GM12891 (cell line): ENCODE measurements at regions not wholly inside any gene's neighbourhood (a gene's known extent, or its start where the extent isn't known, plus 50 kb on each side); places are given as distances from the start of the nearest gene placed in this dataset.

Experiments
- PAX5 ChIP-seq: IDR thresholded peaks from 2 replicates; pipeline ENCODE4 v1.6.1; 2011; ENCODE audit warnings: low read length, moderate library complexity, mild to moderate bottlenecking; ENCODE audit not compliant: insufficient read depth, severe bottlenecking
- POLR2A ChIP-seq: IDR thresholded peaks from 2 replicates; pipeline ENCODE4 v1.6.1; 2011; ENCODE audit warnings: low read depth, low read length, control low read depth
- POLR2AphosphoS5 ChIP-seq: IDR thresholded peaks from 2 replicates; pipeline ENCODE4 v1.6.1; 2011; ENCODE audit warnings: low read depth, low read length, control low read depth
- POU2F2 ChIP-seq: IDR thresholded peaks from 2 replicates; pipeline ENCODE4 v1.6.1; 2011; ENCODE audit warnings: low read depth, mild to moderate bottlenecking, control low read depth, low read length, moderate library complexity
- SPI1 ChIP-seq: IDR thresholded peaks from 2 replicates; pipeline ENCODE4 v1.6.1; 2011; ENCODE audit warnings: low read depth, low read length, control low read depth
- TAF1 ChIP-seq: IDR thresholded peaks from 2 replicates; pipeline ENCODE4 v1.6.1; 2011; ENCODE audit warnings: low read depth, low read length, control low read depth

DNA sequence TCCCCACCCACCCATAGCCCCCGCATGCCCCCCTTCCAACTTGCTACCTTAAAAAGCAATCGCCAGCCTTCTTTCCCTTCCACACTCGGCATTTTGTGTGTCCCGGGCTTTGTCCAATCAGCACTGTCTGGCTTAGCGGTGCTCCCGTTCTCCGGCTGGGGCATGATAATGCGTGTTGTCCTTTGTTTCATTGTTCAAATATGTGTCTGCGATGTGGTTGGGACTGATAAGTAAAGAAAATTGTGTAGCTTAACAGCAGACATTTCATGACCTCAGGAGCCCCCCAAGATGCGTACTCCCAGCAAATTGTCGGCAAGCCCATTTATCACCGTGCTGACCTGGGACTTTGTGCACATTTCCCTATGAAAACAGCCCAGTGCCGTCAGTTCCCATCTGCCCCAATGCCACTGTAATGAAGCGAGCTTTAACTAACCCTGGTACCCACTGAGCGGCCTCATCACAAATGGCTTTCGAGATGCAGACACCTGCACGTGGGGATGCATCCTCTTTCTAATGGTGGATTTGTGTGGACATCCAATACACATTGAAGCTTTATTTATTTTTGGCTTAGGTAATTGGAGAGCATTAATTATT lies 167.0 kb upstream of the E2F8 start:
- TF ChIP-seq POLR2AphosphoS5, result no peak
- no peak for TF ChIP-seq POLR2A
- no peak for TF ChIP-seq SPI1
- TF ChIP-seq TAF1, result no peak
- TF ChIP-seq POU2F2, result no peak
- TF ChIP-seq PAX5, result no peak
